ENCODE measurements at regions not wholly inside any gene's neighbourhood (a gene's known extent, or its start where the extent isn't known, plus 50 kb on each side); places are given as distances from the start of the nearest gene placed in this dataset.

DNA sequence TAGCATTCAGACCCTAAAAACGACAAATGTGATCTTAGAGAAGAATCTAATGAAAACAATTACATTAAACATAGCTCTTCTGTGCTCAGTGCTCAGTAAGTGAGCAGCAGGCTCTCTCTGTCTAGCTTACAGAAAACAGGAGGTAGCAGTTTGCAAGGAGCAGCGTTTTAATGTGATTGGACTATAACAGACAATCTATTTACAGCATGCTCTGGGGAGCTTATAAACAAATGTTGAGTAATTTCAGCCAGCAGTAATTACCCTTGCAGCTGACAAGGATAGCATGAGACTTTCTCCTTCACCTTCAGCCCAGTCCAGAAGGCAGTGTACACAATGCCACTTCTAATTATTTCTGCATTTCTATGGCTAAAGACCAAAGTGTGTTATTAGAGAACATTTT is 270.4 kb downstream of the FIGN start:
- TF ChIP-seq EZH2phosphoT487 (conservative IDR thresholded peaks at IDR 0.05; ENCODE audit: low read length), result no peak
- TF ChIP-seq, protein P1, sequence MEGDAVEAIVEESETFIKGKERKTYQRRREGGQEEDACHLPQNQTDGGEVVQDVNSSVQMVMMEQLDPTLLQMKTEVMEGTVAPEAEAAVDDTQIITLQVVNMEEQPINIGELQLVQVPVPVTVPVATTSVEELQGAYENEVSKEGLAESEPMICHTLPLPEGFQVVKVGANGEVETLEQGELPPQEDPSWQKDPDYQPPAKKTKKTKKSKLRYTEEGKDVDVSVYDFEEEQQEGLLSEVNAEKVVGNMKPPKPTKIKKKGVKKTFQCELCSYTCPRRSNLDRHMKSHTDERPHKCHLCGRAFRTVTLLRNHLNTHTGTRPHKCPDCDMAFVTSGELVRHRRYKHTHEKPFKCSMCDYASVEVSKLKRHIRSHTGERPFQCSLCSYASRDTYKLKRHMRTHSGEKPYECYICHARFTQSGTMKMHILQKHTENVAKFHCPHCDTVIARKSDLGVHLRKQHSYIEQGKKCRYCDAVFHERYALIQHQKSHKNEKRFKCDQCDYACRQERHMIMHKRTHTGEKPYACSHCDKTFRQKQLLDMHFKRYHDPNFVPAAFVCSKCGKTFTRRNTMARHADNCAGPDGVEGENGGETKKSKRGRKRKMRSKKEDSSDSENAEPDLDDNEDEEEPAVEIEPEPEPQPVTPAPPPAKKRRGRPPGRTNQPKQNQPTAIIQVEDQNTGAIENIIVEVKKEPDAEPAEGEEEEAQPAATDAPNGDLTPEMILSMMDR (IDR thresholded peaks at IDR 0.05; ENCODE audit: insufficient read depth, low read length, poor library complexity, severe bottlenecking), result no peak
- H3F3A ChIP-seq (ENCODE audit: insufficient read depth), result no peaks in the 10 kb centered on the region
- H3K27ac ChIP-seq (ENCODE audit: low read depth, low read length), result no peak overlapping the region
- H3K4me2 ChIP-seq (ENCODE audit: low read depth, low read length, poor library complexity, severe bottlenecking), result no peak overlapping the region
- H3K27me3 ChIP-seq (ENCODE audit: low read length), result no peaks in the 10 kb centered on the region
- no peaks in the 10 kb centered on the region for H3K9me2 ChIP-seq (replicated peaks; ENCODE audit: insufficient read depth, low read length)
- no peaks in the 10 kb centered on the region for H3K79me2 ChIP-seq (ENCODE audit: insufficient read depth, low read length)
- no peak overlapping the region for H3K4me3 ChIP-seq (ENCODE audit: insufficient read depth, low read length, poor library complexity, severe bottlenecking)
- H3K9ac ChIP-seq (ENCODE audit: low read length), result no peak overlapping the region
- no peaks in the 10 kb centered on the region for H3K9me3 ChIP-seq (ENCODE audit: insufficient read depth, low read length)
- H3K36me3 ChIP-seq (ENCODE audit: low read length), result no peaks in the 10 kb centered on the region
- H4K20me1 ChIP-seq (ENCODE audit: low read depth, low read length), result no peaks in the 10 kb centered on the region
- H2AFZ ChIP-seq (ENCODE audit: low read depth, low read length, severe bottlenecking), result no peak overlapping the region

DNA sequence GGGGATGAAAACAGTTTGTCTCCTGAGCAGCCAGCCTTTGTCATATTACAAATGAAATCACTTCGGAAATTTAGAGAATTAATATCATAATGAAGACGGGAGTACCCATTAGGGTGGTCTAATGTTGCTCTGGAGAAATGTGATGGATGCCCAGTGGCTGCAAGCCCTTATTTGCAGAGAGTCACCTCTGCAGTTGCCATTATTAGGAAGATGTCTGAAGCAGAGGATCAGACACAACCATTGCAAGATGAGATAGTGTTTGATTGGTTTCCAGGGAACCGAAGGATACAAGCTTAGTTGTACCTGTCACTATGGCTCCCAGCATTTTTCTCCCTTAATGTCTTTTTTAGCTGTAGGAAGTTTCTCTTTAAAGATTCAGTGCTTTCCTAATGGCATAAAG is 272.4 kb downstream of the FIGN start:
- no peaks in the 10 kb centered on the region for H3K9me2 ChIP-seq (replicated peaks; ENCODE audit: insufficient read depth, low read length)
- H3K4me3 ChIP-seq (ENCODE audit: insufficient read depth, low read length, poor library complexity, severe bottlenecking), result no peak overlapping the region
- no peak overlapping the region for H3K9ac ChIP-seq (ENCODE audit: low read length)
- H4K20me1 ChIP-seq (ENCODE audit: low read depth, low read length), result no peaks in the 10 kb centered on the region
- H3K79me2 ChIP-seq (ENCODE audit: insufficient read depth, low read length), result no peaks in the 10 kb centered on the region
- H3K27me3 ChIP-seq (ENCODE audit: low read length), result no peaks in the 10 kb centered on the region
- TF ChIP-seq EZH2phosphoT487 (conservative IDR thresholded peaks at IDR 0.05; ENCODE audit: low read length), result no peak
- H3K27ac ChIP-seq (ENCODE audit: low read depth, low read length), result no peak overlapping the region
- H3F3A ChIP-seq (ENCODE audit: insufficient read depth), result no peaks in the 10 kb centered on the region
- no peaks in the 10 kb centered on the region for H3K36me3 ChIP-seq (ENCODE audit: low read length)
- no peak overlapping the region for H2AFZ ChIP-seq (ENCODE audit: low read depth, low read length, severe bottlenecking)
- H3K9me3 ChIP-seq (ENCODE audit: insufficient read depth, low read length), result no peaks in the 10 kb centered on the region
- H3K4me2 ChIP-seq (ENCODE audit: low read depth, low read length, poor library complexity, severe bottlenecking), result no peak overlapping the region

DNA sequence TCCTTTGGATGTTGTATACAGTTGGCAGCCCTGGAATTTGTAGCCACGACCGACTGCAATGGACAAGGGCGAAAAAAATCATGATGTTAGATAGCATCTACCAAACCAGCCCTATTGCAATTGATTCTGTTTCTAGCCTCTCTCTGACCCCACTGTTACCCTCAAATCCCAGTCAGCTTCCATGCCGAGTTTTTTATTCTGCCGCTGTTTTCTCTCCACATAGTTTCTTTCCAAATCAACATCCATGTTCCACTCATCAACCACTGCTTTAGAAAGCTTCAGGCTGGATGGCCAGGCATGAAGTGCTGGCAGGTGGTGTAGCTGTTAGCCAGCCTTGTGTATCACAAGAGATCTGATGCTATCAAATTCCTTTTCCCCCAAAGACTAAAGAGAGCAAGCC is 272.8 kb downstream of the FIGN start:
- no peak overlapping the region for H3K27ac ChIP-seq (ENCODE audit: low read depth, low read length)
- no peak overlapping the region for H3K4me2 ChIP-seq (ENCODE audit: low read depth, low read length, poor library complexity, severe bottlenecking)
- no peaks in the 10 kb centered on the region for H3K36me3 ChIP-seq (ENCODE audit: low read length)
- H2AFZ ChIP-seq (ENCODE audit: low read depth, low read length, severe bottlenecking), result no peak overlapping the region
- no peak overlapping the region for H3K9ac ChIP-seq (ENCODE audit: low read length)
- H3K27me3 ChIP-seq (ENCODE audit: low read length), result no peaks in the 10 kb centered on the region
- H3K9me3 ChIP-seq (ENCODE audit: insufficient read depth, low read length), result no peaks in the 10 kb centered on the region
- no peak overlapping the region for H3K4me3 ChIP-seq (ENCODE audit: insufficient read depth, low read length, poor library complexity, severe bottlenecking)
- H4K20me1 ChIP-seq (ENCODE audit: low read depth, low read length), result no peaks in the 10 kb centered on the region
- no peaks in the 10 kb centered on the region for H3F3A ChIP-seq (ENCODE audit: insufficient read depth)
- no peaks in the 10 kb centered on the region for H3K79me2 ChIP-seq (ENCODE audit: insufficient read depth, low read length)
- TF ChIP-seq, protein P1 (IDR thresholded peaks at IDR 0.05; ENCODE audit: insufficient read depth, low read length, poor library complexity, severe bottlenecking), result no peak
- TF ChIP-seq EZH2phosphoT487 (conservative IDR thresholded peaks at IDR 0.05; ENCODE audit: low read length), result no peak
- H3K9me2 ChIP-seq (replicated peaks; ENCODE audit: insufficient read depth, low read length), result no peaks in the 10 kb centered on the region

DNA sequence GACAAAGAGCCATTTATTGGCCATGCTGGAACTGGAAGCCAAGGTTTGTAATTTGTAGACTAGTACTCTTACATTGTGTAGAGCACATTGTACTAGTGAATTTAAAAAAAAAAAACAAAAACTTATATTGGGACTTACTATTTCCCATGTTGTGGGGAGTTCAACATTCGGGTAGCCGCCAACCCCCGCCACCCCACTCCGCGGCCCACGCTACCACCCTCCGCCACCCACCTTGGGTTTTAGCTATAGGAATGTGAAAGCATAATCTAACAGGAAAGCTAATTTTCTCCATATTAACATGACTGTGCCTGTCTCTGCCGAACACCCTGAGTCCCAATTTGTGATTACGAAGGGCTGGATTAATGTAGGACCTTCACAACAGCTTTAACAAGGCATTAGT is 275.8 kb downstream of the FIGN start:
- Histone ChIP-seq H3K36me3 (ENCODE audit: low read length) (no peaks in the 10 kb centered on the region), H3K27ac (ENCODE audit: low read depth, low read length) (no peak overlapping the region), H3K4me2 (ENCODE audit: low read depth, low read length, poor library complexity, severe bottlenecking) (no peak overlapping the region), H3K9ac (ENCODE audit: low read length) (no peak overlapping the region), H3K79me2 (ENCODE audit: insufficient read depth, low read length) (no peaks in the 10 kb centered on the region), H3K9me2 (replicated peaks; ENCODE audit: insufficient read depth, low read length) (no peaks in the 10 kb centered on the region), H3F3A (ENCODE audit: insufficient read depth) (no peaks in the 10 kb centered on the region), H3K27me3 (ENCODE audit: low read length) (no peaks in the 10 kb centered on the region), H4K20me1 (ENCODE audit: low read depth, low read length) (no peaks in the 10 kb centered on the region), H3K9me3 (ENCODE audit: insufficient read depth, low read length) (no peaks in the 10 kb centered on the region), H3K4me3 (ENCODE audit: insufficient read depth, low read length, poor library complexity, severe bottlenecking) (no peak overlapping the region), H2AFZ (ENCODE audit: low read depth, low read length, severe bottlenecking) (no peak overlapping the region)
- no peak for TF ChIP-seq EZH2phosphoT487 (conservative IDR thresholded peaks at IDR 0.05; ENCODE audit: low read length)
- TF ChIP-seq, protein P1 (IDR thresholded peaks at IDR 0.05; ENCODE audit: insufficient read depth, low read length, poor library complexity, severe bottlenecking), result no peak
